GM23338 (cell line): ENCODE measurements at regions not wholly inside any gene's neighbourhood (a gene's known extent, or its start where the extent isn't known, plus 50 kb on each side); places are given as distances from the start of the nearest gene placed in this dataset.

ENCODE experiments used
- ATAC-seq: fragments of 200-7000 bp; cut with Tn5 transposase; 3 replicates; pipeline ENCODE4 v1.9.1; 2020
- DNase-seq: peaks from one replicate; pipeline ENCODE4 v3.0.0-alpha.2; 2015; ENCODE audit warnings: low spot score
- H2AFZ ChIP-seq: fragments of 200-600 bp; sonication (generic); 2 replicates; pipeline ENCODE4 v1.8.0; 2016; ENCODE audit warnings: antibody characterized with exemption, mild to moderate bottlenecking, moderate library complexity
- H3F3A ChIP-seq: fragments of 200-600 bp; sonication (generic); replicated peaks from 2 replicates; pipeline ENCODE4 v1.8.0; 2017; ENCODE audit warnings: antibody characterized with exemption, mixed run types, low read depth
- H3K27ac ChIP-seq: fragments of 200-600 bp; sonication (generic); 2 replicates; pipeline ENCODE4 v1.6.1; 2016; ENCODE audit warnings: low read depth
- H3K27me3 ChIP-seq: fragments of 200-600 bp; sonication (generic); 2 replicates; pipeline ENCODE4 v1.8.0; 2016; ENCODE audit warnings: mild to moderate bottlenecking, mixed run types, moderate library complexity; ENCODE audit not compliant: insufficient read depth
- H3K36me3 ChIP-seq: fragments of 200-600 bp; sonication (generic); 2 replicates; pipeline ENCODE4 v1.8.0; 2016; ENCODE audit warnings: mild to moderate bottlenecking; ENCODE audit not compliant: insufficient read depth
- H3K4me1 ChIP-seq: fragments of 200-600 bp; sonication (generic); 2 replicates; pipeline ENCODE4 v1.8.0; 2016; ENCODE audit warnings: mild to moderate bottlenecking, moderate library complexity; ENCODE audit not compliant: insufficient read depth
- H3K4me2 ChIP-seq: fragments of 200-600 bp; sonication (generic); 2 replicates; pipeline ENCODE4 v1.7.1; 2017; ENCODE audit warnings: mixed run types
- H3K4me3 ChIP-seq: fragments of 200-600 bp; sonication (generic); 2 replicates; pipeline ENCODE4 v1.6.1; 2016; ENCODE audit warnings: mixed run types
- H3K79me2 ChIP-seq: fragments of 200-600 bp; sonication (generic); replicated peaks from 2 replicates; pipeline ENCODE4 v1.8.0; 2017; ENCODE audit warnings: mild to moderate bottlenecking; ENCODE audit not compliant: insufficient read depth
- H3K9me2 ChIP-seq: fragments of 200-600 bp; sonication (generic); 2 replicates; pipeline ENCODE4 v1.8.0; 2017; ENCODE audit not compliant: insufficient read depth
- H4K20me1 ChIP-seq: fragments of 200-600 bp; sonication (generic); replicated peaks from 2 replicates; pipeline ENCODE4 v1.8.0; 2017; ENCODE audit warnings: mild to moderate bottlenecking; ENCODE audit not compliant: insufficient read depth
- H3K27ac Mint-ChIP-seq: 2 replicates; pipeline ENCODE4 v1.8.0; 2020; ENCODE audit warnings: inconsistent platforms, mild to moderate bottlenecking, moderate library complexity, mixed read lengths
- H3K27me3 Mint-ChIP-seq: 3 replicates; pipeline ENCODE4 v1.8.0; 2022; ENCODE audit warnings: low read depth, mild to moderate bottlenecking, moderate library complexity, mixed read lengths, inconsistent platforms; ENCODE audit not compliant: insufficient read depth, poor library complexity
- H3K36me3 Mint-ChIP-seq: 3 replicates; pipeline ENCODE4 v1.8.0; 2021; ENCODE audit warnings: low read depth, mild to moderate bottlenecking, inconsistent platforms, moderate library complexity, mixed read lengths
- H3K4me1 Mint-ChIP-seq: 3 replicates; pipeline ENCODE4 v1.8.0; 2020; ENCODE audit warnings: mild to moderate bottlenecking, inconsistent platforms, mixed read lengths
- H3K4me3 Mint-ChIP-seq: 3 replicates; pipeline ENCODE4 v1.8.0; 2021; ENCODE audit warnings: moderate library complexity, mild to moderate bottlenecking, inconsistent platforms, mixed read lengths
- H3K9me3 Mint-ChIP-seq: 3 replicates; pipeline ENCODE4 v1.8.0; 2020; ENCODE audit warnings: moderate library complexity, mild to moderate bottlenecking, inconsistent platforms, mixed read lengths
- CREB1 ChIP-seq: fragments of 250-450 bp; sonication (Bioruptor Pico); IDR thresholded peaks from 2 replicates; pipeline ENCODE4 v1.5.0; 2020; ENCODE audit warnings: low read depth, mild to moderate bottlenecking, moderate library complexity
- CTCF ChIP-seq, 2 experiments: fragments of 200-600 bp in 1 of 2; sonication (generic) in 1 of 2; conservative IDR thresholded peaks; 2 replicates each; pipeline versions ENCODE4 v1.5.1 to v1.6.1; 2016 to 2017; ENCODE audit warnings: antibody characterized with exemption in 2 of 2, low read depth in 2 of 2, mild to moderate bottlenecking in 2 of 2, moderate library complexity in 1 of 2
- ETS1 ChIP-seq: IDR thresholded peaks from 2 replicates; pipeline ENCODE4 v1.6.1; 2016; ENCODE audit warnings: antibody characterized with exemption
- EZH2 ChIP-seq: fragments of 200-600 bp; sonication (generic); IDR thresholded peaks from one replicate; pipeline ENCODE4 v1.8.0; 2017; ENCODE audit warnings: antibody characterized with exemption, mild to moderate bottlenecking, low read depth; ENCODE audit not compliant: unreplicated experiment
- EZH2phosphoT487 ChIP-seq: fragments of 200-600 bp; sonication (generic); IDR thresholded peaks from one replicate; pipeline ENCODE4 v1.8.1; 2018; ENCODE audit warnings: antibody characterized with exemption; ENCODE audit not compliant: unreplicated experiment
- JUNB ChIP-seq: IDR thresholded peaks from one replicate; pipeline ENCODE4 v1.6.1; 2016; ENCODE audit warnings: antibody characterized with exemption; ENCODE audit not compliant: unreplicated experiment
- NANOG ChIP-seq: IDR thresholded peaks from 2 replicates; pipeline ENCODE4 v1.6.1; 2016; ENCODE audit warnings: antibody characterized with exemption, borderline replicate concordance
- POLR2AphosphoS5 ChIP-seq: IDR thresholded peaks from 2 replicates; pipeline ENCODE4 v1.6.1; 2016; ENCODE audit warnings: antibody characterized with exemption, low read depth
- REST ChIP-seq: IDR thresholded peaks from one replicate; pipeline ENCODE4 v1.6.1; 2018; ENCODE audit warnings: antibody characterized with exemption; ENCODE audit not compliant: unreplicated experiment
- STAT1 ChIP-seq: IDR thresholded peaks from one replicate; pipeline ENCODE4 v1.6.1; 2016; ENCODE audit warnings: antibody characterized with exemption; ENCODE audit not compliant: unreplicated experiment
- ZNF114 ChIP-seq: fragments of 250-450 bp; sonication (Bioruptor Pico); IDR thresholded peaks from 2 replicates; pipeline ENCODE4 v1.5.0; 2020; ENCODE audit warnings: mild to moderate bottlenecking, moderate library complexity
- ZNF331 ChIP-seq: fragments of 250-450 bp; sonication (Bioruptor Pico); IDR thresholded peaks from 2 replicates; pipeline ENCODE4 v1.5.0; 2020; ENCODE audit warnings: low read depth, mild to moderate bottlenecking, moderate library complexity
- ZNF462 ChIP-seq: fragments of 250-450 bp; sonication (Bioruptor Pico); IDR thresholded peaks from 2 replicates; pipeline ENCODE4 v1.5.0; 2020; ENCODE audit warnings: mild to moderate bottlenecking, moderate library complexity

GRCh38 chr11:29312812-29313211 lies 704.0 kb downstream of the KCNA4 start:
- TF ChIP-seq NANOG: no peak
- TF ChIP-seq ETS1: no peak
- TF ChIP-seq ZNF331 (CRISPR knock-in tag): no peak
- no peak for TF ChIP-seq POLR2AphosphoS5
- no peak for TF ChIP-seq ZNF114 (CRISPR knock-in tag)
- no peak for TF ChIP-seq CREB1 (CRISPR knock-in tag)
- TF ChIP-seq ZNF462 (CRISPR knock-in tag): no peak
- TF ChIP-seq EZH2phosphoT487: no peak
- no peak for TF ChIP-seq JUNB
- no peak for TF ChIP-seq REST
- no peak for TF ChIP-seq STAT1
- no peak for TF ChIP-seq CTCF (conservative IDR thresholded peaks at IDR 0.05; ENCODE audit: low read depth in 2 of 2)
- no peak for TF ChIP-seq EZH2
- no peak overlapping the region for H2AFZ ChIP-seq

More at GRCh38 chr11:29312812-29313211, 704.0 kb downstream of the KCNA4 start:
- Histone ChIP-seq H3F3A (no peaks in the 10 kb centered on the region), H3K4me2 (no peak overlapping the region), H3K4me3 (no peak overlapping the region), H3K36me3 (no peaks in the 10 kb centered on the region), H4K20me1 (no peaks in the 10 kb centered on the region), H3K4me1 (no peaks in the 10 kb centered on the region), H3K79me2 (no peaks in the 10 kb centered on the region), H3K27ac (no peak overlapping the region), H3K9me2 (no peaks in the 10 kb centered on the region), H3K27me3 (no peaks in the 10 kb centered on the region)
- Mint-ChIP-seq H3K4me3 (no peak overlapping the region), H3K36me3 (no peaks in the 10 kb centered on the region), H3K4me1 (no peaks in the 10 kb centered on the region), H3K9me3 (no peaks in the 10 kb centered on the region), H3K27me3 (no peaks in the 10 kb centered on the region), H3K27ac (no peak overlapping the region)
- no peak for DNase-seq
- no peak for ATAC-seq
